RWPE2 (cell line): ENCODE measurements at regions not wholly inside any gene's neighbourhood (a gene's known extent, or its start where the extent isn't known, plus 50 kb on each side); places are given as distances from the start of the nearest gene placed in this dataset.

Experiments used
- ATAC-seq: fragments of 200-7000 bp; cut with Tn5 transposase; 3 replicates; pipeline ENCODE4 v1.9.1; 2021; ENCODE audit warnings: low read depth
- DNase-seq: peaks from one replicate; pipeline ENCODE4 v3.0.0-alpha.2; 2020; ENCODE audit warnings: low spot score
- H3K27ac ChIP-seq: fragments of 450-650 bp; 2 replicates; pipeline ENCODE4 v1.5.1; 2017; ENCODE audit warnings: mild to moderate bottlenecking; ENCODE audit not compliant: poor library complexity, severe bottlenecking
- H3K27me3 ChIP-seq: fragments of 250-450 bp; sonication (Bioruptor Pico); 2 replicates; pipeline ENCODE4 v1.5.1; 2021; ENCODE audit warnings: mild to moderate bottlenecking, moderate library complexity; ENCODE audit not compliant: insufficient read depth, poor library complexity, severe bottlenecking
- H3K36me3 ChIP-seq: fragments of 250-450 bp; sonication (Bioruptor Pico); 2 replicates; pipeline ENCODE4 v1.5.1; 2020; ENCODE audit warnings: low read depth, mild to moderate bottlenecking, moderate library complexity
- H3K4me1 ChIP-seq: fragments of 250-450 bp; sonication (Bioruptor Pico); 2 replicates; pipeline ENCODE4 v1.5.1; 2021; ENCODE audit warnings: mild to moderate bottlenecking, moderate library complexity; ENCODE audit not compliant: insufficient read depth, poor library complexity, severe bottlenecking
- H3K4me3 ChIP-seq: fragments of 250-450 bp; sonication (Bioruptor Pico); 2 replicates; pipeline ENCODE4 v1.5.1; 2021; ENCODE audit warnings: mild to moderate bottlenecking, moderate library complexity; ENCODE audit not compliant: severe bottlenecking
- H3K9me3 ChIP-seq: fragments of 250-450 bp; sonication (Bioruptor Pico); 2 replicates; pipeline ENCODE4 v1.5.1; 2021; ENCODE audit warnings: mild to moderate bottlenecking, moderate library complexity; ENCODE audit not compliant: severe bottlenecking
- TF ChIP-seq, protein P1 (sequence below): fragments of 450-650 bp; IDR thresholded peaks from one replicate; pipeline ENCODE4 v1.5.1; 2017; ENCODE audit warnings: mild to moderate bottlenecking, moderate library complexity; ENCODE audit not compliant: poor library complexity, severe bottlenecking

DNA sequence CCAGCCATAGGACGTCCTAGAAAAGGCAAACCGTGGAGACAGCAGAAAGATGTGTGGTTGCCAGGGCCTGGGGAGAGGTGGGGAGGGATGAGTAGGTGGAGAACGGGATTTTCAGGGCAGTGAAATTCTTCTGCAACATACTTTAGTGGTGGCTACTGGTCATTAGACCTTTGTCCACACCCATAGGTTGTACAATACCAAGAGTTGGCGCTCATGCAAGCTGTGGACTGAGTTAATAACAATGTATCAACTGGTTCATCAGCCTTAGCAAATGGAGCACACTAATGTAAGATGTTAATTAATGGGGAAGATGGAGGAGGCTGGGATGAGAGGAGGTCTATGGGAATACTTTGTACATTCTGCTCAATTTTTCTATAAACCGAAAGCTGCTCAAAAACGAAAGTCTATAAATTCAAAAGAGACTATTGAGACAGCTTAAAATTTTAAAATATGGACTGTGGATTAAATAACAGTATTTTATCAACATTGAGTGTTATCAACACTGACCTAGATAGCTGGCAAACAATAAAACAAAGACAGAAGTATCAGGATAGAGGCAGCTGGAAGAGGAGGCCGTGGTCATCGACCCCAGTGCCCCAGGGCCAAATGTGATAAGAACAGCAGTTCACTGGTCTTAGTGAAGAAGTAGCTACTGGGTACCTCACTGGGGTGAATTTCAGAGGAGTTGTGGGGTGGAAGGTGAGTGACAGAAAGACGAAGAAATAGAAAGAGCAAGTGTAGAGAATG lies 90.9 kb downstream of the SYNE3 start:
- H3K36me3 ChIP-seq, result no peaks in the 10 kb centered on the region
- no peaks in the 10 kb centered on the region for H3K9me3 ChIP-seq
- H3K27ac ChIP-seq, result no peak overlapping the region
- H3K4me3 ChIP-seq, result no peak overlapping the region
- H3K4me1 ChIP-seq, result no peaks in the 10 kb centered on the region
- H3K27me3 ChIP-seq, result no peaks in the 10 kb centered on the region
- ATAC-seq, result no peak
- TF ChIP-seq, protein P1, sequence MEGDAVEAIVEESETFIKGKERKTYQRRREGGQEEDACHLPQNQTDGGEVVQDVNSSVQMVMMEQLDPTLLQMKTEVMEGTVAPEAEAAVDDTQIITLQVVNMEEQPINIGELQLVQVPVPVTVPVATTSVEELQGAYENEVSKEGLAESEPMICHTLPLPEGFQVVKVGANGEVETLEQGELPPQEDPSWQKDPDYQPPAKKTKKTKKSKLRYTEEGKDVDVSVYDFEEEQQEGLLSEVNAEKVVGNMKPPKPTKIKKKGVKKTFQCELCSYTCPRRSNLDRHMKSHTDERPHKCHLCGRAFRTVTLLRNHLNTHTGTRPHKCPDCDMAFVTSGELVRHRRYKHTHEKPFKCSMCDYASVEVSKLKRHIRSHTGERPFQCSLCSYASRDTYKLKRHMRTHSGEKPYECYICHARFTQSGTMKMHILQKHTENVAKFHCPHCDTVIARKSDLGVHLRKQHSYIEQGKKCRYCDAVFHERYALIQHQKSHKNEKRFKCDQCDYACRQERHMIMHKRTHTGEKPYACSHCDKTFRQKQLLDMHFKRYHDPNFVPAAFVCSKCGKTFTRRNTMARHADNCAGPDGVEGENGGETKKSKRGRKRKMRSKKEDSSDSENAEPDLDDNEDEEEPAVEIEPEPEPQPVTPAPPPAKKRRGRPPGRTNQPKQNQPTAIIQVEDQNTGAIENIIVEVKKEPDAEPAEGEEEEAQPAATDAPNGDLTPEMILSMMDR, result no peak
- no peak for DNase-seq

DNA sequence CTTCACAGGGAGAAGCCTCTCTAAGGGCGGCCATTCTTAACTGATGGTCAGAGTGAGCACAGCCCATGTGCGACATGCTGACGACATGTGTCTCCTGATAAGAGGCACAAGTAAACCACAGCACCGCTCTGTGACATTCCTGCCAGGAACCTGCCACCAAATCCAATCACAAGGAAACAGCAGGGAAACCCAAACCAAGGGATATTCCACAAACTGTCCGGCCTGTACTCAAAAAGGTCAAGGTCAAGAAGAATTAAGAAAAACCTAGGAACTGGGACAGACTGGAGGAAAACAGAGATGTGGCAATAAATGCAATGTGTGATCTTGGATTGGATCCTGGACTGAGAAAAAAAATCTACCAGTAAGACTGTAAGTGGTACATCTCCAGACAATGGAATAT lies 91.9 kb downstream of the SYNE3 start:
- no peaks in the 10 kb centered on the region for H3K9me3 ChIP-seq
- no peaks in the 10 kb centered on the region for H3K4me1 ChIP-seq
- H3K4me3 ChIP-seq, result no peak overlapping the region
- H3K36me3 ChIP-seq, result no peaks in the 10 kb centered on the region
- no peaks in the 10 kb centered on the region for H3K27me3 ChIP-seq
- no peak overlapping the region for H3K27ac ChIP-seq
- no peak for DNase-seq
- TF ChIP-seq, protein P1, result no peak
- ATAC-seq, result no peak

DNA sequence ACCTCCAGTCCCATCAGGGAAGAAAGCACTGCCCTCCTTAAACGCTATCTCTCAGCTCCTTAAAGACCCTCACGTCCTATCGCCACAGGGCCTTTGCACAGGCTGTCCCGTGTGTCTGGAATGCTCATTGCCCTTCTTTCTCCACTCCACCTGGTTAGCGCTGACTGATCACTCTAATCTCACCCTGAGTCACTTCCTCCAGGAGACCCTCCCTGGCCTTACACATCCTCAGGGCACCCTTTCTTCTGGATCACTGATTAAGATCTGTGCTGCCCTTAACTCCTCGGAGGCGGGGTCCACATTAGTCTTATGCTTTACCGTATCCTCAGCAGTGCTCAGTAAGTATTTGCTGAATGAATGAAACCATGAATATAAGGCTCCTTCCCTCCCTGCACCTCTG lies 94.7 kb downstream of the SYNE3 start:
- Histone ChIP-seq H3K4me1 (no peaks in the 10 kb centered on the region), H3K27me3 (no peaks in the 10 kb centered on the region), H3K36me3 (peaks cover 7% of the 10 kb centered on the region), H3K27ac (no peak overlapping the region), H3K4me3 (no peak overlapping the region), H3K9me3 (no peaks in the 10 kb centered on the region)
- TF ChIP-seq, protein P1, result no peak
- DNase-seq, result no peak
- ATAC-seq, result peak; percentile 41; the same call in 1 of the 3 replicates

DNA sequence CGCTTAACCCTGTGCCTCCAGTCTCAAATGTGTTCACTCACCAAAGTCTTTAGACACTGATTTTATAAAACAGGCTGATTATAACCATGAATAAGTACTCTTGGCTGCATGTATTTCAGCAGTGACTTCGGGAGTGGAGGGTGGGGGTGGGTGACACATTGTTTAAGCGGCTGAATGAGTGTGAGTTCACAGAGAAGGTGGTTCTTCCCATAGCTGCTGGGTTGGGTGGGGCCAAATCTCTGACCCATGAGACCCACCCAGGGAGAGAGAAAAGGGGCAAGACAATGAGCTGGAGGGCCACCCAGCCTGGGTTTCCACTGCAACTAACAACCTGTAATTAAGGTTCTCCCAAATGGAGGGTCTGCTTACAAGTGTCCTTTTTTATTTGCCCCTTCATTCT lies 96.4 kb downstream of the SYNE3 start:
- H3K27me3 ChIP-seq, result no peaks in the 10 kb centered on the region
- ATAC-seq (no peak), DNase-seq (no peak)
- H3K4me3 ChIP-seq, result no peak overlapping the region
- H3K36me3 ChIP-seq, result peaks cover 7% of the 10 kb centered on the region
- TF ChIP-seq, protein P1, result no peak
- no peaks in the 10 kb centered on the region for H3K4me1 ChIP-seq
- no peaks in the 10 kb centered on the region for H3K9me3 ChIP-seq
- H3K27ac ChIP-seq, result no peak overlapping the region

DNA sequence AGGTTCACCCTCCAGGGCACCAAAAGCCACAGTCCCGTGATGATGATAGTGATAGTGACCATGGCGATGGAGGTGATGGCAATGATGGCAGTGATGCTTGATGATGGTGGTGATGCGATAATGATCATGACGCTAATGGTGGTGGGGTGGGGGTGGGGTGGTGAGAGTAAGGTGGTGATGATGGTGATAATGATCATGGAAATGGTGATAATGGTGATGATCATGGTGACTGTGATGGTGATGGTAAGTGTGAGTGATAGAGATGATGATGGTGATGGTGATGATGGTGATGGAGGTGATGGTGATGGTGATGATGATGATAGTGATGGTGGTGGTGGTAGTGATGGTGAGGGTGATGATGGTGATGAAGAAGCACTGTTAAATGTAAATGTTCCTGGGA lies 96.9 kb downstream of the SYNE3 start:
- no peaks in the 10 kb centered on the region for H3K9me3 ChIP-seq
- no peak overlapping the region for H3K27ac ChIP-seq
- no peak for DNase-seq
- no peaks in the 10 kb centered on the region for H3K27me3 ChIP-seq
- no peak for ATAC-seq
- no peak overlapping the region for H3K4me3 ChIP-seq
- H3K4me1 ChIP-seq, result no peaks in the 10 kb centered on the region
- H3K36me3 ChIP-seq, result peaks cover 7% of the 10 kb centered on the region
- TF ChIP-seq, protein P1, result no peak
